Calu3 (cell line): ENCODE measurements at regions not wholly inside any gene's neighbourhood (a gene's known extent, or its start where the extent isn't known, plus 50 kb on each side); places are given as distances from the start of the nearest gene placed in this dataset.

Experiments used
- BruUV-seq: library from RNA; stranded (reverse); fragments of 400-500 nt; replicated peaks from 2 replicates; lab custom pipeline; 2021; lab: Mats Ljungman, UMichigan
- CTCF ChIA-PET: fragments of 300-600 bp; sonication (Branson Sonifier 250); formaldehyde crosslinking; loops from one replicate; lab custom pipeline; 2022; ENCODE audit warnings: antibody characterized with exemption; lab: Charles Lee
- DNase-seq: peaks from one replicate; pipeline ENCODE4 v3.0.0; 2022
- H3K27ac Mint-ChIP-seq: one replicate; pipeline ENCODE4 v1.8.0; 2022; ENCODE audit warnings: mixed read lengths; ENCODE audit not compliant: unreplicated experiment
- H3K27me3 Mint-ChIP-seq: one replicate; pipeline ENCODE4 v1.8.0; 2022; ENCODE audit warnings: mixed read lengths; ENCODE audit not compliant: unreplicated experiment
- H3K36me3 Mint-ChIP-seq: one replicate; pipeline ENCODE4 v1.8.0; 2022; ENCODE audit warnings: mild to moderate bottlenecking, moderate library complexity, mixed read lengths; ENCODE audit not compliant: insufficient read depth, unreplicated experiment
- H3K4me1 Mint-ChIP-seq: one replicate; pipeline ENCODE4 v1.8.0; 2022; ENCODE audit warnings: mild to moderate bottlenecking, low read depth, mixed read lengths; ENCODE audit not compliant: unreplicated experiment
- H3K4me3 Mint-ChIP-seq: one replicate; pipeline ENCODE4 v1.8.0; 2022; ENCODE audit warnings: mild to moderate bottlenecking, low read depth, moderate library complexity, mixed read lengths; ENCODE audit not compliant: unreplicated experiment
- H3K9me3 Mint-ChIP-seq: one replicate; pipeline ENCODE4 v1.8.0; 2022; ENCODE audit warnings: low read depth, mixed read lengths; ENCODE audit not compliant: unreplicated experiment
- intact Hi-C: fragments of 100-400 bp; cut with micrococcal nuclease; formaldehyde crosslinking; loops from one replicate; pipeline ENCODE4 v1.10.0; 2022; ENCODE audit not compliant: unreplicated experiment
- TF ChIP-seq, protein P1 (sequence below): fragments of 200-600 bp; IDR thresholded peaks from one replicate; pipeline ENCODE4 v1.8.0; 2022; ENCODE audit warnings: antibody characterized with exemption; ENCODE audit not compliant: unreplicated experiment

DNA sequence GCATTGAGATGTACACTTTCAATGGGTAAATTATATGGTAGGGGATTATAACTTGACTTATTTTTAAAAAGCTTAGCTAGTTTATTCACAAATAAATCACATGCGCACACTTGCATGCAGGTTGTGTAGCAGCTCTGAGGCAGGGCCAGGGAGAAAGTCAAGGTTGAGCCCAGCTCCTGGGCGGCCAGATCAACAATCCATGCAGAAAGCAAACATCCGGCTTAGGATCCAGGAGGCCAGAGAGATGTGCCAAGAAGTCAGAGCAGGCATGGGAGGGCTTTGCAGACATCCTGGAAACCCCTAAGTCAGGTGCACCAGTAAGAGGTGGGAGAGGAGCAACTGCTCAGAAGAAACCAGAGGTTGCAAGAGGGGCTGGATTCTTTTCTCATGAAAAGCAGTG is 186.5 kb downstream of the AXIN2 start:
- H3K36me3 Mint-ChIP-seq, result peaks cover 4% of the 10 kb centered on the region
- H3K4me1 Mint-ChIP-seq, result no peaks in the 10 kb centered on the region
- no peak overlapping the region for H3K4me3 Mint-ChIP-seq
- peaks cover 37% of the 10 kb centered on the region for H3K27me3 Mint-ChIP-seq
- DNase-seq, result no peak
- H3K27ac Mint-ChIP-seq, result no peak overlapping the region
- intact Hi-C loops, result no loop called here
- BruUV-seq, result no TSS peak
- CTCF ChIA-PET, result no interaction called here
- no peaks in the 10 kb centered on the region for H3K9me3 Mint-ChIP-seq
- TF ChIP-seq, protein P1, sequence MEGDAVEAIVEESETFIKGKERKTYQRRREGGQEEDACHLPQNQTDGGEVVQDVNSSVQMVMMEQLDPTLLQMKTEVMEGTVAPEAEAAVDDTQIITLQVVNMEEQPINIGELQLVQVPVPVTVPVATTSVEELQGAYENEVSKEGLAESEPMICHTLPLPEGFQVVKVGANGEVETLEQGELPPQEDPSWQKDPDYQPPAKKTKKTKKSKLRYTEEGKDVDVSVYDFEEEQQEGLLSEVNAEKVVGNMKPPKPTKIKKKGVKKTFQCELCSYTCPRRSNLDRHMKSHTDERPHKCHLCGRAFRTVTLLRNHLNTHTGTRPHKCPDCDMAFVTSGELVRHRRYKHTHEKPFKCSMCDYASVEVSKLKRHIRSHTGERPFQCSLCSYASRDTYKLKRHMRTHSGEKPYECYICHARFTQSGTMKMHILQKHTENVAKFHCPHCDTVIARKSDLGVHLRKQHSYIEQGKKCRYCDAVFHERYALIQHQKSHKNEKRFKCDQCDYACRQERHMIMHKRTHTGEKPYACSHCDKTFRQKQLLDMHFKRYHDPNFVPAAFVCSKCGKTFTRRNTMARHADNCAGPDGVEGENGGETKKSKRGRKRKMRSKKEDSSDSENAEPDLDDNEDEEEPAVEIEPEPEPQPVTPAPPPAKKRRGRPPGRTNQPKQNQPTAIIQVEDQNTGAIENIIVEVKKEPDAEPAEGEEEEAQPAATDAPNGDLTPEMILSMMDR, result no peak

DNA sequence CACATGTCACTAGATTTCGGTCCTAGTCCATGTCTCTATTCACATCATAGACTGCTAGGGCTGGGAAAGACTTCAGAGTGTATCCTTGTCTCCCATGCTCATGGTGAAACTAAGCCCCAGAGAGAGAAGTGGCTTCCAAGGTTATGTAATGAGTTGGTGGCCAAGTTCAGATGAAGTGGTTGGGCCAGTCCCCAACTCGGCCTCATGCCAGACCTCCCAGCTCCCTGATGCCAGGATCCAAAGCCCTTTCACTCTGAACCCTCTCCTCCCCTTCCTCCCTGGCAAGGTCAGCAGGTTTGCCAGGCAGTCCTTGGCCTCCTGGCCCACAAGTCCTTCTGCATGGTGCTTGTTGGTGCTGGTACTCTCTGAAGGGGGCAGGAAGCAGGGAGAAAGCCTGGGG is 189.7 kb downstream of the AXIN2 start:
- H3K9me3 Mint-ChIP-seq, result no peaks in the 10 kb centered on the region
- peaks cover 26% of the 10 kb centered on the region for H3K27me3 Mint-ChIP-seq
- no peak overlapping the region for H3K4me3 Mint-ChIP-seq
- H3K36me3 Mint-ChIP-seq, result peaks cover 5% of the 10 kb centered on the region
- no peak overlapping the region for H3K27ac Mint-ChIP-seq
- no peaks in the 10 kb centered on the region for H3K4me1 Mint-ChIP-seq
- TF ChIP-seq, protein P1, result no peak
- DNase-seq, result peak; percentile 1
- BruUV-seq, result no TSS peak
- CTCF ChIA-PET, result no interaction called here
- intact Hi-C loops, result no loop called here

DNA sequence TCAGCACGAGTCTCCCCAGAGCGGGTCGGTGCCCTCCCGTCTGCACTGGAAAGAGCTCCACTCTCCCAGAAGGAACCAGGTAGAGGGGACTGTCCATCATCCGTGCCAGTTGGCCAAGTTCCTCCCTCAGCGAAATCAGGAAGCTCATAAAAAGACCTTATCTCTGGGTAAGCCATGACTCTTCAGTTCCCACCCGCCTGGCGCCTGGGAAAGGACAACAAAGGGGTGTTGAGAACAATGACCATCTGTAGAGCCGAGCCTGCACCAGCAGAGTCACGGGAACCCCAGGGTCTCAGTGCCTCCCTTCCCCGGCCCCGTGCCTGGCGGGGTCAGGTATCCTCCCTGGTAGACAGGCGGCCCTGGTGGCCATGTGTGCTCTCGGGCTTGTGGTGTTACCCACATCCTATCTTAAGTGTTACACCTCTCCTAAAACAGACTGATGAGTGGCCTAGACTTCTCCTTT is 190.7 kb downstream of the AXIN2 start:
- peak; percentile 28 for DNase-seq
- H3K27ac Mint-ChIP-seq, result peak overlapping the region; percentile 42

DNA sequence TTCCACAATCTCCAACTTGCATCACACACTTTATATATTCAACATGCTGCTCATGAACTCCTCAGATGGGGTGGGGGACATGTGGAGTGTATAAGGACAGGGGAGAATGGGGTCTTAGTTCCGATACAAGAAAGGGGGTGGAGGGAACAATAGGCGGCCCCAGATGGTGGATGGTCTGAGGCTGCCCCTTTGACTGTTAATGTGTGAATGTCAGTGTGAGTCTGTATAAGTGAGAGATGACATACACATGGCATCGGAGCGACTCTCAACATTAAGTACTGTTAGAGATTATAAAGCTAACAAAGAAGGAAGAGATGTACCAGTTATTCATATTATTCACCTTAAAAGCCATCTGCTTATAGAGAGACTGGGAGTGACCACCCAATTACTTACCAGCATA is 193.1 kb downstream of the AXIN2 start:
- H3K4me3 Mint-ChIP-seq, result no peak overlapping the region
- no peaks in the 10 kb centered on the region for H3K4me1 Mint-ChIP-seq
- TF ChIP-seq, protein P1, result no peak

More for the DNA sequence above, 190.7 kb downstream of the AXIN2 start:
- Mint-ChIP-seq H3K4me1 (no peaks in the 10 kb centered on the region), H3K4me3 (no peak overlapping the region), H3K36me3 (peaks cover 5% of the 10 kb centered on the region), H3K9me3 (no peaks in the 10 kb centered on the region), H3K27me3 (peaks cover 26% of the 10 kb centered on the region)
- TF ChIP-seq, protein P1, result no peak
- BruUV-seq, result no TSS peak
- CTCF ChIA-PET, result no interaction called here
- intact Hi-C loops, result no loop called here

More for the DNA sequence above, 193.1 kb downstream of the AXIN2 start:
- CTCF ChIA-PET, result no interaction called here
- no peaks in the 10 kb centered on the region for H3K9me3 Mint-ChIP-seq
- intact Hi-C loops, result no loop called here
- H3K27ac Mint-ChIP-seq, result no peak overlapping the region
- H3K36me3 Mint-ChIP-seq, result peaks cover 5% of the 10 kb centered on the region
- no peak for DNase-seq
- no TSS peak for BruUV-seq
- peaks cover 15% of the 10 kb centered on the region for H3K27me3 Mint-ChIP-seq
